ENCODE measurements at regions not wholly inside any gene's neighbourhood (a gene's known extent, or its start where the extent isn't known, plus 50 kb on each side); places are given as distances from the start of the nearest gene placed in this dataset.

GRCh38 chr1:38371505-38371844 lies 324.9 kb upstream of the POU3F1 start:
- TF ChIP-seq CTCF (IDR thresholded peaks at IDR 0.05), result no peak
- TF ChIP-seq EZH2 (IDR thresholded peaks at IDR 0.05), result no peak
- no peak for TF ChIP-seq EZH2phosphoT487 (IDR thresholded peaks at IDR 0.05)
